HG03103 (cell line): ENCODE measurements at regions not wholly inside any gene's neighbourhood (a gene's known extent, or its start where the extent isn't known, plus 50 kb on each side); places are given as distances from the start of the nearest gene placed in this dataset.

Experiments
- ATAC-seq: cut with Tn5 transposase; IDR thresholded peaks from one replicate; pipeline ENCODE4 v1.9.1; 2021; ENCODE audit warnings: low read depth; ENCODE audit not compliant: unreplicated experiment

GRCh38 chr4:11342401-11342800, 86.3 kb downstream of the HS3ST1 start:
- no peak for ATAC-seq

- no peak for ATAC-seq
Observed at GRCh38 chr4:11341337-11342043, 87.2 kb downstream of the HS3ST1 start.

GRCh38 chr4:11338956-11339782, 89.5 kb downstream of the HS3ST1 start:
- ATAC-seq = no peak

- no peak for ATAC-seq
Observed at GRCh38 chr4:11337287-11337686, 91.4 kb downstream of the HS3ST1 start.

- ATAC-seq = no peak
Observed at GRCh38 chr4:11336435-11336834, 92.3 kb downstream of the HS3ST1 start.

GRCh38 chr4:11334887-11335286, 93.8 kb downstream of the HS3ST1 start:
- no peak for ATAC-seq

- no peak for ATAC-seq
Observed at GRCh38 chr4:11328401-11328800, 100.3 kb downstream of the HS3ST1 start.

- ATAC-seq = no peak
Observed at GRCh38 chr4:11326021-11326420, 102.7 kb downstream of the HS3ST1 start.

GRCh38 chr4:11323771-11324170, 104.9 kb downstream of the HS3ST1 start:
- no peak for ATAC-seq

- ATAC-seq = no peak
Observed at GRCh38 chr4:11313157-11313943, 115.3 kb downstream of the HS3ST1 start.

GRCh38 chr4:11312389-11312788, 116.3 kb downstream of the HS3ST1 start:
- ATAC-seq = no peak

- ATAC-seq = no peak
Observed at GRCh38 chr4:11301075-11301660, 127.5 kb downstream of the HS3ST1 start.

GRCh38 chr4:11299836-11300235, 128.9 kb downstream of the HS3ST1 start:
- ATAC-seq = no peak

- no peak for ATAC-seq
Observed at GRCh38 chr4:11299016-11299415, 129.7 kb downstream of the HS3ST1 start.

GRCh38 chr4:11298451-11298850, 130.2 kb downstream of the HS3ST1 start:
- ATAC-seq = no peak

GRCh38 chr4:11297627-11298026, 131.1 kb downstream of the HS3ST1 start:
- ATAC-seq = no peak

- no peak for ATAC-seq
Observed at GRCh38 chr4:11297201-11297600, 131.5 kb downstream of the HS3ST1 start.

- ATAC-seq = no peak
Observed at GRCh38 chr4:11293866-11294265, 134.8 kb downstream of the HS3ST1 start.

GRCh38 chr4:11287055-11287454, 141.6 kb downstream of the HS3ST1 start:
- no peak for ATAC-seq

- ATAC-seq = peak; percentile 64
Observed at GRCh38 chr4:11286533-11286932, 142.2 kb downstream of the HS3ST1 start.

- no peak for ATAC-seq
Observed at GRCh38 chr4:11281720-11282119, 147.0 kb downstream of the HS3ST1 start.
